GM23338 (cell line): ENCODE measurements at regions not wholly inside any gene's neighbourhood (a gene's known extent, or its start where the extent isn't known, plus 50 kb on each side); places are given as distances from the start of the nearest gene placed in this dataset.
A peak's percentile ranks its signal among the peaks of the same experiment; 100 is the strongest.

Experiments used
- ATAC-seq: fragments of 200-7000 bp; cut with Tn5 transposase; 3 replicates; pipeline ENCODE4 v1.9.1; 2020
- DNase-seq: peaks from one replicate; pipeline ENCODE4 v3.0.0-alpha.2; 2015; ENCODE audit warnings: low spot score
- H2AFZ ChIP-seq: fragments of 200-600 bp; sonication (generic); 2 replicates; pipeline ENCODE4 v1.8.0; 2016; ENCODE audit warnings: antibody characterized with exemption, mild to moderate bottlenecking, moderate library complexity
- H3F3A ChIP-seq: fragments of 200-600 bp; sonication (generic); replicated peaks from 2 replicates; pipeline ENCODE4 v1.8.0; 2017; ENCODE audit warnings: antibody characterized with exemption, mixed run types, low read depth
- H3K27ac ChIP-seq: fragments of 200-600 bp; sonication (generic); 2 replicates; pipeline ENCODE4 v1.6.1; 2016; ENCODE audit warnings: low read depth
- H3K27me3 ChIP-seq: fragments of 200-600 bp; sonication (generic); 2 replicates; pipeline ENCODE4 v1.8.0; 2016; ENCODE audit warnings: mild to moderate bottlenecking, mixed run types, moderate library complexity; ENCODE audit not compliant: insufficient read depth
- H3K36me3 ChIP-seq: fragments of 200-600 bp; sonication (generic); 2 replicates; pipeline ENCODE4 v1.8.0; 2016; ENCODE audit warnings: mild to moderate bottlenecking; ENCODE audit not compliant: insufficient read depth
- H3K4me1 ChIP-seq: fragments of 200-600 bp; sonication (generic); 2 replicates; pipeline ENCODE4 v1.8.0; 2016; ENCODE audit warnings: mild to moderate bottlenecking, moderate library complexity; ENCODE audit not compliant: insufficient read depth
- H3K4me2 ChIP-seq: fragments of 200-600 bp; sonication (generic); 2 replicates; pipeline ENCODE4 v1.7.1; 2017; ENCODE audit warnings: mixed run types
- H3K4me3 ChIP-seq: fragments of 200-600 bp; sonication (generic); 2 replicates; pipeline ENCODE4 v1.6.1; 2016; ENCODE audit warnings: mixed run types
- H3K79me2 ChIP-seq: fragments of 200-600 bp; sonication (generic); replicated peaks from 2 replicates; pipeline ENCODE4 v1.8.0; 2017; ENCODE audit warnings: mild to moderate bottlenecking; ENCODE audit not compliant: insufficient read depth
- H3K9me2 ChIP-seq: fragments of 200-600 bp; sonication (generic); 2 replicates; pipeline ENCODE4 v1.8.0; 2017; ENCODE audit not compliant: insufficient read depth
- H4K20me1 ChIP-seq: fragments of 200-600 bp; sonication (generic); replicated peaks from 2 replicates; pipeline ENCODE4 v1.8.0; 2017; ENCODE audit warnings: mild to moderate bottlenecking; ENCODE audit not compliant: insufficient read depth
- H3K27ac Mint-ChIP-seq: 2 replicates; pipeline ENCODE4 v1.8.0; 2020; ENCODE audit warnings: inconsistent platforms, mild to moderate bottlenecking, moderate library complexity, mixed read lengths
- H3K27me3 Mint-ChIP-seq: 3 replicates; pipeline ENCODE4 v1.8.0; 2022; ENCODE audit warnings: low read depth, mild to moderate bottlenecking, moderate library complexity, mixed read lengths, inconsistent platforms; ENCODE audit not compliant: insufficient read depth, poor library complexity
- H3K36me3 Mint-ChIP-seq: 3 replicates; pipeline ENCODE4 v1.8.0; 2021; ENCODE audit warnings: low read depth, mild to moderate bottlenecking, inconsistent platforms, moderate library complexity, mixed read lengths
- H3K4me1 Mint-ChIP-seq: 3 replicates; pipeline ENCODE4 v1.8.0; 2020; ENCODE audit warnings: mild to moderate bottlenecking, inconsistent platforms, mixed read lengths
- H3K4me3 Mint-ChIP-seq: 3 replicates; pipeline ENCODE4 v1.8.0; 2021; ENCODE audit warnings: moderate library complexity, mild to moderate bottlenecking, inconsistent platforms, mixed read lengths
- H3K9me3 Mint-ChIP-seq: 3 replicates; pipeline ENCODE4 v1.8.0; 2020; ENCODE audit warnings: moderate library complexity, mild to moderate bottlenecking, inconsistent platforms, mixed read lengths
- CREB1 ChIP-seq: fragments of 250-450 bp; sonication (Bioruptor Pico); IDR thresholded peaks from 2 replicates; pipeline ENCODE4 v1.5.0; 2020; ENCODE audit warnings: low read depth, mild to moderate bottlenecking, moderate library complexity
- ETS1 ChIP-seq: IDR thresholded peaks from 2 replicates; pipeline ENCODE4 v1.6.1; 2016; ENCODE audit warnings: antibody characterized with exemption
- EZH2 ChIP-seq: fragments of 200-600 bp; sonication (generic); IDR thresholded peaks from one replicate; pipeline ENCODE4 v1.8.0; 2017; ENCODE audit warnings: antibody characterized with exemption, mild to moderate bottlenecking, low read depth; ENCODE audit not compliant: unreplicated experiment
- EZH2phosphoT487 ChIP-seq: fragments of 200-600 bp; sonication (generic); IDR thresholded peaks from one replicate; pipeline ENCODE4 v1.8.1; 2018; ENCODE audit warnings: antibody characterized with exemption; ENCODE audit not compliant: unreplicated experiment
- JUNB ChIP-seq: IDR thresholded peaks from one replicate; pipeline ENCODE4 v1.6.1; 2016; ENCODE audit warnings: antibody characterized with exemption; ENCODE audit not compliant: unreplicated experiment
- POLR2AphosphoS5 ChIP-seq: IDR thresholded peaks from 2 replicates; pipeline ENCODE4 v1.6.1; 2016; ENCODE audit warnings: antibody characterized with exemption, low read depth
- STAT1 ChIP-seq: IDR thresholded peaks from one replicate; pipeline ENCODE4 v1.6.1; 2016; ENCODE audit warnings: antibody characterized with exemption; ENCODE audit not compliant: unreplicated experiment
- ZNF114 ChIP-seq: fragments of 250-450 bp; sonication (Bioruptor Pico); IDR thresholded peaks from 2 replicates; pipeline ENCODE4 v1.5.0; 2020; ENCODE audit warnings: mild to moderate bottlenecking, moderate library complexity
- ZNF331 ChIP-seq: fragments of 250-450 bp; sonication (Bioruptor Pico); IDR thresholded peaks from 2 replicates; pipeline ENCODE4 v1.5.0; 2020; ENCODE audit warnings: low read depth, mild to moderate bottlenecking, moderate library complexity
- ZNF462 ChIP-seq: fragments of 250-450 bp; sonication (Bioruptor Pico); IDR thresholded peaks from 2 replicates; pipeline ENCODE4 v1.5.0; 2020; ENCODE audit warnings: mild to moderate bottlenecking, moderate library complexity

- TF ChIP-seq ZNF331 (CRISPR knock-in tag) = no peak
- no peak for TF ChIP-seq CREB1 (CRISPR knock-in tag)
- no peak for TF ChIP-seq ETS1
- TF ChIP-seq ZNF114 (CRISPR knock-in tag) = no peak
- TF ChIP-seq ZNF462 (CRISPR knock-in tag) = no peak
- TF ChIP-seq EZH2phosphoT487 = no peak
- no peak for TF ChIP-seq STAT1
- TF ChIP-seq POLR2AphosphoS5 = no peak
- TF ChIP-seq JUNB = no peak
- no peak for TF ChIP-seq EZH2
- no peak overlapping the region for H3K27ac Mint-ChIP-seq
Observed at GRCh38 chr7:9782275-9782674, 1191.4 kb upstream of the PHF14 start.

More at GRCh38 chr7:9782275-9782674, 1191.4 kb upstream of the PHF14 start:
- DNase-seq (no peak), ATAC-seq (no peak)
- no peaks in the 10 kb centered on the region for H3K36me3 Mint-ChIP-seq
- H3K79me2 ChIP-seq = no peaks in the 10 kb centered on the region
- H3K9me3 Mint-ChIP-seq = no peaks in the 10 kb centered on the region
- H3K27ac ChIP-seq = no peak overlapping the region
- H3K27me3 ChIP-seq = no peaks in the 10 kb centered on the region
- no peak overlapping the region for H3K4me2 ChIP-seq
- H3K36me3 ChIP-seq = no peaks in the 10 kb centered on the region
- no peaks in the 10 kb centered on the region for H4K20me1 ChIP-seq
- H3K4me1 Mint-ChIP-seq = no peaks in the 10 kb centered on the region
- H3K27me3 Mint-ChIP-seq = no peaks in the 10 kb centered on the region
- H2AFZ ChIP-seq = peak overlapping the region; percentile 48; the same call in 1 of the 2 replicates
- H3K9me2 ChIP-seq = no peaks in the 10 kb centered on the region
- H3K4me3 Mint-ChIP-seq = no peak overlapping the region
- H3F3A ChIP-seq = no peaks in the 10 kb centered on the region
- no peaks in the 10 kb centered on the region for H3K4me1 ChIP-seq
- H3K4me3 ChIP-seq = no peak overlapping the region
